Vagina (tissue), 2 donors: ENCODE measurements at regions not wholly inside any gene's neighbourhood (a gene's known extent, or its start where the extent isn't known, plus 50 kb on each side); places are given as distances from the start of the nearest gene placed in this dataset.

ENCODE experiments used
- DNase-seq, 2 donors: peaks; one replicate each; pipeline ENCODE4 v3.0.0-alpha.2; 2017; ENCODE audit errors: extremely low spot score in 2 of 2
- H3K27ac ChIP-seq: fragments of 200-600 bp; sonication (generic); one replicate; pipeline ENCODE4 v1.5.1; 2019
- H3K27me3 ChIP-seq: fragments of 200-600 bp; sonication (generic); one replicate; pipeline ENCODE4 v1.5.1; 2019
- H3K36me3 ChIP-seq, 2 donors: fragments of 200-600 bp; sonication (generic); one replicate each; pipeline ENCODE4 v1.5.1; 2017 to 2019
- H3K4me1 ChIP-seq: fragments of 200-600 bp; sonication (generic); one replicate; pipeline ENCODE4 v1.5.1; 2019
- H3K4me3 ChIP-seq, 2 donors: fragments of 200-600 bp; sonication (generic); 1 replicate in 1 of 2; 2 replicates in 1 of 2; pipeline ENCODE4 v1.5.1; 2016 to 2019
- H3K9me3 ChIP-seq: fragments of 200-600 bp; sonication (generic); one replicate; pipeline ENCODE4 v1.5.1; 2019
- CTCF ChIP-seq, 3 experiments: fragments of 450-650 bp in 2 of 3; fragments of 200-600 bp in 1 of 3; sonication (generic) in 1 of 3; IDR thresholded peaks; one replicate each; pipeline ENCODE4 v1.5.1; 2017 to 2019; ENCODE audit warnings: antibody characterized with exemption in 3 of 3, mild to moderate bottlenecking in 2 of 3, moderate library complexity in 2 of 3
- POLR2A ChIP-seq, 2 donors: fragments of 450-650 bp; IDR thresholded peaks; one replicate each; pipeline ENCODE4 v1.6.1; 2017; ENCODE audit warnings: antibody characterized with exemption in 2 of 2, mild to moderate bottlenecking in 2 of 2, moderate library complexity in 2 of 2
- POLR2AphosphoS5 ChIP-seq, 2 donors: sonication (generic); formaldehyde crosslinking; IDR thresholded peaks; one replicate each; pipeline ENCODE4 v1.9.0; 2017; ENCODE audit warnings: antibody characterized with exemption in 2 of 2, mild to moderate bottlenecking in 2 of 2, low read depth in 1 of 2; ENCODE audit not compliant: insufficient read depth in 1 of 2
- intact Hi-C: fragments of 100-400 bp; cut with DNase I; formaldehyde crosslinking; loops from one replicate; pipeline ENCODE4 v1.15.1; 2023

- no peak overlapping the region for H3K4me3 ChIP-seq
- no peaks in the 10 kb centered on the region for H3K36me3 ChIP-seq
- peaks cover 9% of the 10 kb centered on the region for H3K4me1 ChIP-seq
- DNase-seq = no peak
- intact Hi-C loops = no loop called here
- no peaks in the 10 kb centered on the region for H3K27me3 ChIP-seq
- H3K9me3 ChIP-seq = no peaks in the 10 kb centered on the region
- no peak overlapping the region for H3K27ac ChIP-seq
- no peak for TF ChIP-seq POLR2AphosphoS5 (IDR thresholded peaks at IDR 0.05; ENCODE audit: insufficient read depth in 1 of 2, low read depth in 1 of 2)
- TF ChIP-seq CTCF (IDR thresholded peaks at IDR 0.05) = no peak
- TF ChIP-seq POLR2A (IDR thresholded peaks at IDR 0.05) = no peak
Measured at GRCh38 chr5:168211245-168211644, 80.2 kb upstream of the WWC1 start.

DNA sequence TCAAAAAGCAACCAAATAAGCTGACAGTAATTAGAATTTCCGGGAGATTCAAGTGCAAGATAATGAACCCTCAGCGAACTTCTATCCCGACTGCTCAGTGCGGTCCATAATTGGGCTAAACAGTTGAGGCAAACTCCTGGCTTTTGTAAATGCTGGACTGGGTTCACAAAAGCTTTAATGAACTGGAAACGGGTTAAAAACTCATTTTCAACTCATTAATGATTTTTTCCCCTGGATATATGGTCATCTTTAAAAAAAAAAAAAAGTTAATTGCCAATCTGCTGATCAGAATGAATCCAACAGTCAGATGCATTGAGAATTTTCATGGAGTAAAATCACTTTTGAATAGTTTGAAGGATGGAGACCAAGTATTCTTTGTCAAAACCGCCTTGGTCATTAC lies 79.5 kb upstream of the WWC1 start:
- Histone ChIP-seq H3K4me1 (peaks cover 9% of the 10 kb centered on the region), H3K27me3 (no peaks in the 10 kb centered on the region), H3K9me3 (no peaks in the 10 kb centered on the region), H3K36me3 (no peaks in the 10 kb centered on the region), H3K4me3 (no peak overlapping the region), H3K27ac (no peak overlapping the region)
- DNase-seq = no peak
- no peak for TF ChIP-seq POLR2AphosphoS5 (IDR thresholded peaks at IDR 0.05; ENCODE audit: insufficient read depth in 1 of 2, low read depth in 1 of 2)
- TF ChIP-seq CTCF (IDR thresholded peaks at IDR 0.05) = no peak
- TF ChIP-seq POLR2A (IDR thresholded peaks at IDR 0.05) = no peak
- intact Hi-C loops = no loop called here

- Histone ChIP-seq H3K27ac (no peak overlapping the region), H3K4me1 (peaks cover 10% of the 10 kb centered on the region), H3K4me3 (no peak overlapping the region), H3K27me3 (no peaks in the 10 kb centered on the region), H3K36me3 (no peaks in the 10 kb centered on the region), H3K9me3 (no peaks in the 10 kb centered on the region)
- TF ChIP-seq POLR2A (IDR thresholded peaks at IDR 0.05) = no peak
- TF ChIP-seq CTCF (IDR thresholded peaks at IDR 0.05) = no peak
- TF ChIP-seq POLR2AphosphoS5 (IDR thresholded peaks at IDR 0.05; ENCODE audit: insufficient read depth in 1 of 2, low read depth in 1 of 2) = no peak
- intact Hi-C loops = no loop called here
- no peak for DNase-seq
Measured at GRCh38 chr5:168214071-168214470, 77.4 kb upstream of the WWC1 start.

GRCh38 chr5:168214886-168215285 lies 76.6 kb upstream of the WWC1 start:
- no peak for TF ChIP-seq CTCF (IDR thresholded peaks at IDR 0.05)
- H3K4me3 ChIP-seq = no peak overlapping the region
- H3K27ac ChIP-seq = no peak overlapping the region
- H3K4me1 ChIP-seq = peaks cover 8% of the 10 kb centered on the region
- DNase-seq = no peak
- H3K9me3 ChIP-seq = no peaks in the 10 kb centered on the region
- H3K36me3 ChIP-seq = no peaks in the 10 kb centered on the region
- H3K27me3 ChIP-seq = no peaks in the 10 kb centered on the region
- intact Hi-C loops = loop anchor here (5.0 kb wide), 1 partner anchor 493 kb away; no protein-coding TSS in a partner anchor

- Histone ChIP-seq H3K36me3 (no peaks in the 10 kb centered on the region), H3K27me3 (no peaks in the 10 kb centered on the region), H3K4me1 (peaks cover 6% of the 10 kb centered on the region), H3K4me3 (no peak overlapping the region), H3K9me3 (no peaks in the 10 kb centered on the region), H3K27ac (no peak overlapping the region)
- no peak for DNase-seq
- intact Hi-C loops = loop anchor here (5.0 kb wide), 1 partner anchor 493 kb away; no protein-coding TSS in a partner anchor
- no peak for TF ChIP-seq CTCF (IDR thresholded peaks at IDR 0.05)
- TF ChIP-seq POLR2AphosphoS5 (IDR thresholded peaks at IDR 0.05; ENCODE audit: insufficient read depth in 1 of 2, low read depth in 1 of 2) = no peak
- no peak for TF ChIP-seq POLR2A (IDR thresholded peaks at IDR 0.05)
Measured at GRCh38 chr5:168215646-168216045, 75.8 kb upstream of the WWC1 start.
